ENCODE measurements at regions not wholly inside any gene's neighbourhood (a gene's known extent, or its start where the extent isn't known, plus 50 kb on each side); places are given as distances from the start of the nearest gene placed in this dataset.

- no peak for TF ChIP-seq CTCF (conservative IDR thresholded peaks at IDR 0.05; ENCODE audit: low read length)
- TF ChIP-seq EZH2phosphoT487 (IDR thresholded peaks at IDR 0.05; ENCODE audit: borderline replicate concordance): no peak
Measured at GRCh38 chr15:69956417-69956816, 141.3 kb downstream of the TLE3 start.

All from Loucy (cell line).